Activated CD4-positive, alpha-beta T cell treated with anti-CD3 and anti-CD28 coated beads for 24 hours (primary cell): ENCODE measurements at regions not wholly inside any gene's neighbourhood (a gene's known extent, or its start where the extent isn't known, plus 50 kb on each side); places are given as distances from the start of the nearest gene placed in this dataset.

ENCODE experiments used
- DNase-seq, 2 donors: peaks; one replicate each; pipeline ENCODE4 v3.0.0-alpha.2; 2020; ENCODE audit warnings: low read depth in 2 of 2

DNA sequence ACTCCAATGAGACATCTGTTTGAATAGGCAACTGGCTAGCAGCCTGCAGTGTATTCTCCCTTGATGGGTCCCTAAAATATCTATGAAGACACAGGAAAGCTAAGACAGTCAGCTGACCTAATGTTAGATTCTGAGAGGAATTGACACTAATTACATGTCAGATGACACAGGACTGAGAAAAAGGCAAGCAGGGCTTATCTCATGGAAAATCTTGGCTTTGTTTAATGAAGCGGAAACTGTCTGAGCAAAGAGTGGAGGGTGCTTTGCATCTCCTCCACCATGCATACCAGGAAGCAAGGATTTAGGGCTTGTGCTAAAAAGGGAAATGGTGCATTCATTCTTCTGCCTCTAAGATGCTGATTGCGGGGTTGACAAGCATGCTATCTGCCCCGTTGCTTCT, 135.5 kb upstream of the GLI3 start:
- DNase-seq, result no peak

DNA sequence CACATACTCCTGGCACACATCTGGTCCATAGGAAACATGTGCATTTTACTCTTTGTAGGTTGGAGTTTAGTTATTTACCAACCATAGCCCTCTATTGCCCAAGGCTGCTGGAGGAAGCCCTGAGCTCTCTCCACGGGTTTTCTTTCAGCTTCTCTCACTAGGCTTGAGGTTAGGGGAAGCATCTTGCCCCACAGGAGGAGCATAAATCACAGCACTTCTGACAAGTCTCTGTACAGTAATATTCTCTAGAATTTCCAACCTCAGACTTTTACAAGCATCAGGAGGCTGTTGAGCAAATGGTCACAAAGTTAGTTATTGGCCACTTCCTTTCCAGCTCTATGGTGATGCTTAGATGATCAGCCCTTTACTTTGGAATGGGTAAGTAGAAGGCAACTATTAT, 122.9 kb upstream of the GLI3 start:
- no peak for DNase-seq

DNA sequence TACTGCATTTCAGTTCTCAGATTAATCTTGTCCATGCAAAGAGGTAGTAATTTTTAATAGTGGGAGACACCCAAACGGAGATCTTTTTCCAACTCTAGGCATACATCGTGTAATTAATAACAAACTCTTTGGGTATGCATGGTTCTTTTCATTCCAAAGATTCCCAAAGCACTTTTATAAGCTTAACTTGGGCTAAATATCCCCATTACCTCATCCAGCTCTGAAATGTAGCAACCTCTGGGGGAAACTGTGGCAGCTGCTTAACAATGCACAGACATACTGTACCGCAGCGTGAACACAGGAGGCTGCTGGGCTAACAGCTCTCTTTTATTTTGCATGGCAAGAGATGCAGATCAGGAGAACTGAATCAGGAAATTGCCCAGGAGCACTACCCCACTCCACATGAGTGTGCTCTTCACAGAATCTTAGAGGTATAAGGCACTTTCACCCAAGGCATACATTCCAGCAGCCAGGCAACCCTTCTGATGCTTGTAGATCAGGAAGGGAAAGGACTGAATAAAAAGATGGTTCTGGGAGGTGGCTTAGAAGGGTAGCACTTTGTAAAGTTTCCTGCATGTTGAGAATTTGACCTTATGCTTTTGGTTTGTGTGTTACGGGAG, 114.4 kb upstream of the GLI3 start:
- DNase-seq, result no peak

DNA sequence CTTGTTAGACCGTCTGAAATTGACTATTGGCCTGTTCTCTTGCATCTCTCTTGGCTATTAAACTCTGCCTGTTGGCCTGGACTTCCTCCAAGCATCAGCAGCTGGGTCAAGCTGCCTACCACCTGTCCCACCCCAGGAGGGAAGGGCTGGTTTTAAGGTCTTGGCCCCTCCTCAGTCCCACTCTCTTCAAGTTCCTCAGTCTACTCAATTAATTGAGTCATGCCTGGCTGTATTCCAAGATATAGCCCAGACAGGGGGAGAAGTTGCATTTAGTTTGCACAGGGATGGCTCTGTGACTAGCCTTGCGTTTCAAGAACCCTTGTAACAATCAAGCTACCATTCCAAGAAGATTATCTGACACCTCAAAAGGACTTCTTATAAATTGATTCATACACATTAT, 113.8 kb upstream of the GLI3 start:
- DNase-seq, result no peak

DNA sequence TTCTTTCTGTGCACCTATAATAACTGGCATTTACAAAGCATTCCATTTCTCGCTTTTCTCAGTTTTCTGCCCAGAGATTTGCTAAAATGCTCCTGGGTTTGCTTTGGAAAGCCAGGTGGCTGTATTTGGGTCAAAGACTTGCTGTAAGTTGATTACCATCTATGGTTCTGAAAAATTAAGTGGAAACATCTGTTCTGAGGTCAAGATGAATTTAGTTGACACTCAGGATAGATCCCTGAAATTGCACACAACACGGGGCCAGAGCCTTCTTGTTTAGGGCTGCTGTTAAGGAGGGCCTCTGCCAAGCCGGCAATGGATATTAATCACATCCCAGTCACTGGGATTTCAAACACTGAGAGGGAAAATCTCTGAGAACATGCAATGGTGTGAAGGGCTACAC, 111.6 kb upstream of the GLI3 start:
- no peak for DNase-seq

DNA sequence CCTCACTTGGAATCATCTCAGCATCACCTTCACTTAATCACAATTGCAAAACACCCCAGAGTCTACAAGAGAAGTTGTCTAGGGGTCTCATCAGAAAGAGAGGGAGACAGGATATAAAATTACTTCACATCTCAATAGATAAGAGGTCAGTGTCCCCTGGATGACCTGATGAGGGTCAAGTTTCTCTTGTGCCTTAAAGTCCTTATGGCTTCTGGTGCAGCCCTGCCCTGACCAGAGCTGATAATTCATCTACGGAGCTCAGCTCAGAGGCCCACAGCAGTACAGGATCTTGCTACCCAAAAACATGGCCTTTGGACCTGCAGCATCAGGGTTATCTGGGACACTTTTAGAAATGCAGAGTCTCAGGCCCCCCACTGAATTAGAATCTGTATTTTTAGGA, 111.1 kb upstream of the GLI3 start:
- DNase-seq, result no peak

DNA sequence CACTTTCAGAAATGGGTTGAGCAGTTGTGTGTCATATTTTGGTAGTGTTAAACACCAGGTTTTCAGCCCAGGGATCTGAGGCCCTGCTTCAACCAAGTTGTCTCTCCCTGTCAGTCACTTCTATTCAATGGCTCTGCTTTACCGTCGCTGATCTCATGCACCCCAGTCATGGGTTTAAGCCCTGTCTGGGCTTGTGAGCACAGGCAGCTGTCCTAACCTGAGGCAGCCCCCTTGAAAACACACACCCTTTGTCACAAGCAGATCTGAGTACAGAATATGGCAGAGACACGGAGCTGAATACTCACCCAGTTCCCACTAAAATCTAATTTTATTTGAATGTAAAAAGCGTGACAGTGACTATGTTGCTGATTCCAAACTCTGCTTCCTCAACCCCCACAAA, 110.6 kb upstream of the GLI3 start:
- DNase-seq, result no peak

DNA sequence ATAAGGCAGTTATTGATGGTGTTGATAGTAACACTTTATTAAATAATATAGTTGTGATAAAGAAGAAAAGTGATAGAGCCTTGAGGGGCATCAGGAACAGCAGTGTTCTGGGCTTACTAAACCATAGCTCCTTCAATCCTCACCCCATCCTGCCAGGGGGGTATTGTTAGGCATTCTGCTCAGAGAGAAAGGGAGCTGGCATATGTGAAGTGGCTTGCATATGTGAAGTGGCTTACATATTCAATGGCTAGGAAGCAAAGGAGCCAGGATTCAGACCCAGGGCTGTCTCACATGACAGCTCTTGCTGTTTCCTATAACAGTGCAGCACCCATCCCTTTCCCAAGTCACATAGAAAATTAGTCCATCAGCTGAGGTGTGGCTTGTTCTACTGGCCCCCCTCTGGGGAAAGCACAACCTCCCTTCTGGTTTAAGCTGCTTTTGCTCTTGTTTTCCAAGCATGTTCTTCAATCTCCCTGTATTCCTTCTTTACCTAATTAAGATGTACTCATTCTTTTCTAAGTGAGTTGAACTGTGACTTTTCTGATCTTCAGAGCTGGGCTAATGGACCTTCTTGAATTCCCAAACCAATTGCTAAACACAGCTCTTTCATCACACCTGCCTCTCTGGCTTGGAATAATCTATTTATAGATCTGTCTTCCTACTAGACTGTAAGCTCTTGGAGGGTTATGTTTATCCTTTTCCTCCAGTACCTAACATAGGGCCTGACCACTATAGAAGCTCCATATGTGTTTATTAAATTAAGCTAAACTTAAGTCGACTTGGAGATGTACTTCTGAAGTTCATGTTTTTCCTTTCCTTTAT, 108.7 kb upstream of the GLI3 start:
- no peak for DNase-seq

DNA sequence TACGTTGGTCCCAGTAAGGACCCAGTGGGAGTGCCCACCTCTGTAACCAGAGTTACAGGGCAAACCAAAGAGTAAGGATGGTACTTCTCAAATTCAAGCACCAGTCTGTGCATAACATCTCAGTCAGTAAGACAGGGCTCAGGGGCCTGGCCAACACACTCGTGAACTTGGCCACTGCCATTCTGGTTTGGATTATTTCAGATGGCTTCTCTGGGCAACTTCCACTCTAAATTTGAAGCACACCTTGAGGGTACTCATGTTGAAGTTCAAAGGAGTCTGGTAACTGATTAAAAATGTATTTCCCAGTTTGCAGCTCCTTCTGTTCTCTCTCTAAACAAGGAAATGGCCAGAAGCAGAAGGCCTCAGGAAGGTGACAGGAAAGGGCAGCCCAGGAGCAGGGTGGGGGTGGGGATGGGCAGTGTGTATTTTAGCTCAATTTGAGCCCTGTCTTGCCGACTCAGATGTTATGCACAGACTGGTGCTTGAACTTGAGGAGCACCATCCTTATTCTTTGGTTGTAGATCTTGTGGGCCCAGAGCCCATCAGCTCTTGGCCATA, 107.3 kb upstream of the GLI3 start:
- DNase-seq, result no peak

DNA sequence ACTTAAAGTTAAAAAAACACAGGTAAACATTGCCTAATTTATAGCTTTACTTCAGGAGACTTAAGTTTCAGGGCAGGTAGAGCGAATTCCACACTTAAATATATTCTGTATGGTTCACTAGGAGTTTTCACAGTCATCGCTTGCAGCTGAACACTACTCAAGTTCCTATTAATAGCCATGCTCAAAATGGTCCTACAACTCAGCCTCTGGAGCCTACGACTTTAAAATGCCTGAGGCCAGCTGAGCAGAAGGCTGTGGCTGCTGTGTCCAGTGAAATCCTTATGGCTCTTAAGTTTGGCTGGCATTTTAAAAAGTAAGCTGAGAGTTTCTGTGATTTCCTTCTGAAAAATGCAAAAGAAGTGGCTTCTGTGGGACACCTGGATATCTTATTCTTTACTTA, 105.4 kb upstream of the GLI3 start:
- DNase-seq, result no peak

DNA sequence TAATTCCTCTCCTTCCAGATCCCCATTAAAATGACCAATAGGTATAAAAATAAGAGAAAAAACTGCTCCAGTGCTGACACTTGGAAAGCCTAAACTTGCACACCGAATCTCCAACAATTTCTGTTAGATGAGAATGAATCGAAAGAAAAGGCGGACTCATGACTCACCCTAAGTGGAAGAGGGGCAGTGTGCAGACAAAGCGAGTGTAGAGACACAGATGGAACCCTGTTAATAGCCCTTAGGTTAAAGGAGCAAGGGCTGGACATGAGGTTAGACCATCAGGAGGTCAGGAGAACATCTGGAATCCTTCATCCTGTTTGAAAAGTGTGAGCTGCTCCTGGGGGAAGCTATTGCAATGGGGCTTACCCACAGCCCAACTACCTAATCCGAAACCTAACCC, 103.4 kb upstream of the GLI3 start:
- no peak for DNase-seq

DNA sequence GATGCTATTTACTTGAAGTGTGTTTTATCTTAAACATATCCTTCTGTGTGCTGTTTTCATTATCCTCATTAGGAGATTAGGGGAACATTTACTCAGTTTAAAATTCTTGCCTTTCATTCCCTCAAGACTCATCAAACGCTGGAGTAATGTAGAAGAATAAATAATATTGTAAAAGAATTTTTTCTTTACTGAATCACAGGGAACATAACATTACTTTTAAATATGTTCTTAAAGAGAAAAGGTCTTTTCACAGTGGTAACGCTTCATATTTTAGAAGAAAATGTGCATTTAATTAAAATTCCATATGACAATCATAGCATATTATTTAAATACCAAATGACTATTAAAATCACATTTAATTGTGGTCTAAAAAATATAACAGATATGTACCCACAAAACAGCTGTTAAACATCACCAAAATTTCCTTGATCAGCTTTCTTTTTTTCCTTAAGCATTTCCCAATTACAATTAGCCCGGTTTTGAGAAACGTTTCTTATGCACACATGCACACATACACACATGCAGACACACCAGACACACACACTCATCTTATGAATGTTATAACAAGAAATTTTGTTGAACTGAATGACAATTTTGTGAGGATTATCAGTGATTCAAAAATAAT, 102.0 kb upstream of the GLI3 start:
- DNase-seq, result no peak

DNA sequence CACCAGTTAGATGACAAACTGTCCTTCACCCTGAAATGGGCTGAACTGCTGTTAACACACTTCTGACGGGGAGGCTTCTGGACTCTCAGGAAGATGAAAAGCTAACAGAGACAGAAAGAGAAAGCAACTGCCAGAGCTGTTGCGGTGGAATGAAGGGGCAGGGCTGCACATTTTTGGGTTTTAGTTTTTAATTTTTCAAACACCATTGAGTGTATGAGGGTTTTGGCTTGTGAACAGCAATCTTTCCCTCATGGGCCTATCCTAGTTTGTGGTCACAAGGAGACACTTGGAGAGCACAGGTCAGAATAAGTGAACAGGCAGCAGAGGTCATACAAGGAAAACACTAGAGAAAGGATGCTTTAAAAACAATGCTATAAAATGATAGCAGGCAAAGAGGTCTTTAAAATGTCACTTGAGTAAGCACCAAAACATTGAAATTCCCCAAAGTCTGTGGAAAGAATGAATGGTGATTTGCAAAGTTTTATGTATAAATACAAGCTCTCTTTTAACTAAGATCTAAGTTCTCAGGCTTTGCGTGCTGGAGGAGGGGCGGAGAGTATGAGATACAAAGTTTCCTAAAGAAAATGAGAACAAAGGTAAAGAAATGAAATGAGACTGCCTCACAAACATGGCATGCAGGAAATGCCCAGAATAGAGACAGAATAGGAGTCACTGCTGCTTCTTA, 101.4 kb upstream of the GLI3 start:
- DNase-seq, result no peak

DNA sequence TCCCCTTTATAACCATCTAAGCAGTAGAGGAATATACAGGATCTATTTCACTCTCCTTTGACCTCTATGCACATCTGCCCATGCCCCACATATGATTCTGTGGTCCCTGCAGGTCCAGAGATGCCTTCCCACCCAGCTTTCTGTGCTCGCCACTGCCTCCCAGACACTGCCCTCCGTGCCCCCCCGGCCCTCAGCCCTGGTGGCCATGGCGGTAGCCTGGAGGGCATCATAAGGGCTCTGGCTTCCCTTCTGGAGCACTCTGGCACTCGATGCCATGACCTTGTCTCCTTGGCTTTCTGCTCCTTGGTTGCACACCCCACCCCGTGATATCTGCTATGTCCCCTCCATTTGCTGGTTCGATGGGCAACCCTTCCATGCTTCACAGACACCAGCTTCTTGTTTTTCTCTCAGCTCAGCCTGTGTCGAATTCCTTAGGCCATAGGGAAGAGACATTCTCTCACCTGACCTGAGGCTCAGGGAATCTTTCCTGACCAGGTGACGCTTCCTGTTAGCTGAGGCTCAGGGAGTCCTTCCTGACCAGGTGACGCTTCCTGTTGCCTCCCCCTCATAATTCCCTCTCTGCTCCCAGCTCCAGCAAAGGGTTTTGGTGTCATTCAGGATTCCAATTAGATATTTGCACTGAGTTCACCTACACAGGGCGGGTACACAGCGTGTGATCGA, 100.4 kb upstream of the GLI3 start:
- no peak for DNase-seq

DNA sequence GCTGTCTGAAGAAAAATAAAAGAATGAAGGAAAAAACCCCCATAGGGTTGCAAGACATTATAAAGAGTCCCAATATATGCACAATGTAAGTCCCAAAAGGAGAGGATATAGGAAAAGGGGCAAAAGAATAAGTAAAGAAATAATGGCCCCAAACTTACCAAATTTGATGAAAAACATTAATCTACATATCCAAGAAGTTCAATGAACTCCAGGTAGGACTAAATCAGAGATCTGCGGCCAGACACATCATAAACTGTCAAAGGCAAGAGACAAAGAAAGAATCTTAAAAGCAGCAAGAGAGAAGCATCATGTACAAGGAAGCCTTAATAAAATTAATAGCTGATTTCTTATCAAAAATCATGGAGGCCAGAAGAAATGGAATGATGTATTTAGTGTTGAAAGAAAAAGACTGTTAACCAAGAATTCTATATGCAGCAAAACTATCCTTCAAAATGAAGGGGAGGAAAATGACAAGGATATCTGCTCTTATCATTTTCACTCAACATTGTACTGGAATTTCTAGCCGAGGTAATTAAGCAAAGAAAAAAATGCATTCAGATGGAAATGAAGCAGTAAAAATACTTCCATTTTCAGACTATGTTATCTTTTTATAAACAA, 95.7 kb upstream of the GLI3 start:
- no peak for DNase-seq

DNA sequence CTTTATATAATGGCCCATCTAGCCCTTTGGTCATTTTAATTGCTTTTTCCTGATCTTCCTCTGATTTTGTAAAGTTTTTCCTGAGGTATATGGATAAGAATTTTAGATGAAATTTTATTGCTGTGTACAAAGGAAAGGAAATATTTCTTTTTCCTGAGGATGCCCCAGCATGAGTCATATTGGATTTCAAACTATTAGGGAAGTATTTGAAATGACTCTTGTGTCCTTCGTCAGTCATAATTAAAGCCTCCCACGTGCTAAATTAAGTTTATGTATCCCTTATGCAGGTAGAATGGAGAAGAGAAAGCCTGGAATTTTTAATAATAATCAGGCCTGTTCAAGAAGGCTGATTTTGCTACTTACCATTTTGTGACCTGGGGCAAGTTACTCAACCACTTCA, 82.6 kb upstream of the GLI3 start:
- no peak for DNase-seq

DNA sequence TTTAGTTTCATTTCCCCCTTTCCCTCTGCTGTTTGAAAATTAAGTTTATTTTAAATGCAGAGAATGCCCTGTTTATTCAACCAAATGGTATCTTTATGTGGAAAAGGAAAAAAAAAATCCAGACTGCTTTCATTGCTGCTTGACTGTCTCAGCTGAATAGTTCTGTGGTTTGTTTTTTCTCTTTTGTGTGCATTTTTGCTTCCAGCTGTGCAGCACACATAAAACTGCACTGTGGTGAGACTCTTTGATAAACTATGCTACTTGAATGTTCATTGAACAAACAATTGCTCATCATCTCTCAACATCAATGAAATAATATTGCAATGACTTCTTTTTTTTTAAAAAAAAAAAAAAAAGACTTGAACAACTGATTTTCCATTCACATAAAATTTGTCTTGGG, 78.6 kb upstream of the GLI3 start:
- DNase-seq, result no peak

DNA sequence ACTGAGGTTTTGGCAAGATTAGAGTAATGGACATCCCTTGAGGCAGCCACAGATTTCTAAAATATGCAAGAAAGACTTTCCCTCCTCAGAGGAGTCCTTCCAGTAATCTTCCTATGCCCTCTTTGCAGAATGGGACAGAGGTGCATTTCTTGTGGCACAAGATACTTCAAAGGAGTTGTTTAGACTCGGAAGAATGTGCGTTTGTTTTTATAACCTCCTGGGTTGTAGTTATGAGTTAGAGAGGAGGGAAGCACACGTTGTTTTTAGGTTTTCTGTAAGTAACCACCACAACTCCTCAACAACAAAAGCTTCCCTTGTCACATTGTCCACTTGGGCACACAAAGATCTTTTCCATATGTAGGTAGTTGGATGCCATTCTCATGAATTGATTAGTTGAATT, 78.1 kb upstream of the GLI3 start:
- DNase-seq, result no peak

DNA sequence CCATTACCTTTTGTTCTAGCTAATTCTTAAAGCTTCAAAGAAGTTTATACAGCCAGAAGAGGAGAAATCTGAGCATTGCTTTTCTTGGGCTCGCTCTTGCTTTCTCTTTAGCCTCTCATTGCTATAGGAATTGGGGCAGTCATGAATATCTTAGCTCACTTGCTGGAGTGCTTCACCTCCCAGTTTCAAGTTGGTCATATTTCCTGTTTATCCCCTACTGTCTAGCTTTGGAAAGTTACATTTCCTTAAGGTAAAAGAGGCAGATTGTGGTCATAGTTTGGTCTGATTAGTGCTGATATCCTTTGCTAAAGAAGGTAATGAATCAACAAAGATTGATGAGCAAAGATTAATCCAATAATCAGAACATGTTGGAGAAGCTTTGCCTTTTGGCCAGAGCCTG, 77.7 kb upstream of the GLI3 start:
- no peak for DNase-seq

DNA sequence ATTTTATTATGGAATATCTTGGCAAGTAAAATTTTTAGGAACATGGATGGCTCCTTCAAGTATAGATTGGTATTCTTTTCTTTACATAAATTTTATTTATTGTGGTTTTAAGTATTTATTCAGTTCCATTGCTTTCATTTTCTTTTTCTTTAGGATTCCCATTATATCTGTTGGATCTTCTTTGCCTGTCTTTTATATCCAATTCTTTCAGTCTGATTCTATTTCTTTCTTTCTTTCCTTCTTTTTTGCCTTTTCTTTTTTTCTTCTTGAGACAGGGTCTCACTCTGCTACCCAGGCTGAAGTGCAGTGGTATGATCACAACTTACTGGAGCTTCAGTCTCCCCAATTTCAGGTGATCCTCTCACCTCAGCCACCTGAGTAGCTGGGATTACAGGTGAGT, 74.2 kb upstream of the GLI3 start:
- DNase-seq, result no peak

DNA sequence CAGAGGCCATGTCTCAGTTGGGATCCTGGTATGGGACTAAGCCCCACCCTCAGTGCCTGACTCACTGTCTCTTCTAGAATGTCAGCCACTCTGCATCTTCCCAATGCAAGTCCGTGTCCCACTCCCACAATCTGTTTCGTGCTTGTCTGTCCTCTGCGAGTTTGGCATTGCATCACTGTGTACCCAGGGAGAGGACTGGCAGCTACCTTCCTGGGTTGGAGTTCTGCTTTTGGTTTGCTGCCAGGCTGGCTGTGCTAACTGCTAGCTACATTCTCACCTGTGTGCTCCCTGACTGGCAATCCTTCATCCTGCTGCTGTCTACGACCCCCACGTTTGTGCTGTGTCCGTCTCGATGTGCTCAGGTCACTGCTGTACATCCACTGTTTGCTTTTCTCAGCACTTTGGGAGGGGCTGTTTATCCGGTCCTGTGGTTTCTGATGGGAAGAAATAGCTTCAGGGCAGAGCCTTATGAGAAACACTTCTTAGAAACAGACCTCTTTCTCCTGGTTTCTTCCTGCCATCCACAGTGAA, 56.0 kb upstream of the GLI3 start:
- DNase-seq, result no peak
